GM12878 (cell line): ENCODE measurements at regions not wholly inside any gene's neighbourhood (a gene's known extent, or its start where the extent isn't known, plus 50 kb on each side); places are given as distances from the start of the nearest gene placed in this dataset.

Experiments
- ATAC-seq: fragments of 200-7000 bp; cut with Tn5 transposase; 3 replicates; pipeline ENCODE4 v1.9.1; 2020; ENCODE audit warnings: mild to moderate bottlenecking, moderate library complexity
- BruUV-seq: library from RNA; stranded (reverse); fragments of 400-500 nt; replicated peaks from 2 replicates; lab custom pipeline; 2021; lab: Mats Ljungman, UMichigan
- CTCF ChIA-PET: fragments of 300-600 bp; sonication (Branson Sonifier 250); formaldehyde crosslinking; extraction: SDS; loops from one replicate; lab custom pipeline; 2021; ENCODE audit warnings: inconsistent platforms; lab: Yijun Ruan, JAX
- POLR2A ChIA-PET: fragments of 350-600 bp; formaldehyde crosslinking; extraction: SDS; loops from one replicate; lab custom pipeline; 2021; ENCODE audit warnings: inconsistent platforms; lab: Charles Lee
- RAD21 ChIA-PET: fragments of 300-600 bp; sonication (Branson Sonifier 250); formaldehyde crosslinking; loops from one replicate; lab custom pipeline; 2023; ENCODE audit warnings: antibody characterized with exemption; ENCODE audit not compliant: unreplicated experiment; lab: Charles Lee
- SMC1A ChIA-PET: fragments of 300-600 bp; sonication (Branson Sonifier 250); formaldehyde crosslinking; loops from one replicate; lab custom pipeline; 2023; ENCODE audit not compliant: unreplicated experiment, uncharacterized antibody; lab: Charles Lee
- DNase-seq: peaks from one replicate; pipeline ENCODE4 v3.0.0-alpha.2; 2011; ENCODE audit warnings: low read depth, low spot score
- FAIRE-seq: peaks from 3 replicates; lab custom pipeline; 2011; peaks lifted over from hg19 to GRCh38; lab: Jason Lieb, UNC
- H2AFZ ChIP-seq: 2 replicates; pipeline ENCODE4 v1.6.0; 2011; ENCODE audit warnings: low read depth, low read length, control low read depth; ENCODE audit not compliant: control insufficient read depth
- H3K27ac ChIP-seq: 2 replicates; pipeline ENCODE4 v1.5.1; 2011; ENCODE audit warnings: control low read depth; ENCODE audit not compliant: control insufficient read depth, insufficient read depth
- H3K27me3 ChIP-seq, 2 experiments: replicated peaks in 1 of 2; 2 replicates each; pipeline versions ENCODE4 v1.6.0 to v1.6.1; 2011; ENCODE audit warnings: low read length in 1 of 2; ENCODE audit not compliant: control insufficient read depth in 2 of 2, insufficient read depth in 2 of 2
- H3K36me3 ChIP-seq, 2 experiments: 2 replicates each; pipeline ENCODE4 v1.5.1; 2011; ENCODE audit warnings: low read length in 1 of 2; ENCODE audit not compliant: control insufficient read depth in 2 of 2, insufficient read depth in 2 of 2
- H3K4me1 ChIP-seq: 2 replicates; pipeline ENCODE4 v1.6.1; 2011; ENCODE audit warnings: mild to moderate bottlenecking, low read length, moderate library complexity, mixed read lengths; ENCODE audit not compliant: control insufficient read depth, insufficient read depth
- H3K4me2 ChIP-seq: 2 replicates; pipeline ENCODE4 v1.6.0; 2011; ENCODE audit warnings: control low read depth; ENCODE audit not compliant: control insufficient read depth, insufficient read depth
- H3K4me3 ChIP-seq: fragments of 200-600 bp; sonication (generic); 2 replicates; pipeline ENCODE4 v1.5.1; 2016
- H3K79me2 ChIP-seq: 2 replicates; pipeline ENCODE4 v1.6.0; 2011; ENCODE audit warnings: low read length; ENCODE audit not compliant: control insufficient read depth, insufficient read depth
- H3K9ac ChIP-seq: 2 replicates; pipeline ENCODE4 v1.8.0; 2011; ENCODE audit warnings: low read length, control low read depth, mixed read lengths; ENCODE audit not compliant: control insufficient read depth, insufficient read depth
- H3K9me3 ChIP-seq: replicated peaks from 3 replicates; pipeline ENCODE4 v1.5.1; 2011; ENCODE audit warnings: mild to moderate bottlenecking, low read length; ENCODE audit not compliant: control insufficient read depth, insufficient read depth
- H4K20me1 ChIP-seq: 2 replicates; pipeline ENCODE4 v1.6.0; 2011; ENCODE audit not compliant: control insufficient read depth, insufficient read depth
- BCL11A ChIP-seq: IDR thresholded peaks from 2 replicates; pipeline ENCODE4 v1.6.1; 2011; ENCODE audit warnings: low read depth, low read length
- CUX1 ChIP-seq: IDR thresholded peaks from 2 replicates; pipeline ENCODE4 v1.6.1; 2012; ENCODE audit warnings: improper control_type of control experiment, low read depth, low read length; ENCODE audit not compliant: insufficient replicate concordance
- DPF2 ChIP-seq: fragments of 450-650 bp; IDR thresholded peaks from 2 replicates; pipeline ENCODE4 v1.6.1; 2017; ENCODE audit warnings: mild to moderate bottlenecking
- ELK1 ChIP-seq: IDR thresholded peaks from 2 replicates; pipeline ENCODE4 v1.6.1; 2012; ENCODE audit warnings: low read depth, low read length, improper control_type of control experiment
- KLF5 ChIP-seq: fragments of 450-650 bp; IDR thresholded peaks from 2 replicates; pipeline ENCODE4 v1.6.1; 2014; ENCODE audit warnings: mild to moderate bottlenecking; ENCODE audit not compliant: partially characterized antibody
- MTA2 ChIP-seq: fragments of 450-650 bp; IDR thresholded peaks from 2 replicates; pipeline ENCODE4 v1.6.1; 2016; ENCODE audit warnings: low read depth, mild to moderate bottlenecking, moderate library complexity
- NFIC ChIP-seq: IDR thresholded peaks from 2 replicates; pipeline ENCODE4 v1.6.1; 2012; ENCODE audit warnings: low read depth, mild to moderate bottlenecking, inconsistent platforms, low read length, moderate library complexity
- POLR2AphosphoS2 ChIP-seq: IDR thresholded peaks from 2 replicates; pipeline ENCODE4 v1.6.1; 2011; ENCODE audit warnings: low read depth, mild to moderate bottlenecking, low read length, improper control_type of control experiment, moderate library complexity
- SUPT20H ChIP-seq: IDR thresholded peaks from 2 replicates; pipeline ENCODE4 v1.6.1; 2011; ENCODE audit warnings: low read depth, mild to moderate bottlenecking, low read length, moderate library complexity, borderline replicate concordance; ENCODE audit not compliant: control insufficient read depth
- TCF12 ChIP-seq: IDR thresholded peaks from 2 replicates; pipeline ENCODE4 v1.6.1; 2011; ENCODE audit warnings: low read depth, mild to moderate bottlenecking, low read length
- ZNF24 ChIP-seq: fragments of 450-650 bp; IDR thresholded peaks from 2 replicates; pipeline ENCODE4 v1.6.1; 2017; ENCODE audit warnings: antibody characterized with exemption, mild to moderate bottlenecking
- ZNF384 ChIP-seq: IDR thresholded peaks from 2 replicates; pipeline ENCODE4 v1.6.1; 2012; ENCODE audit warnings: low read depth, mild to moderate bottlenecking, low read length, improper control_type of control experiment, borderline replicate concordance
- ZNF592 ChIP-seq: fragments of 450-650 bp; IDR thresholded peaks from 2 replicates; pipeline ENCODE4 v1.6.1; 2017; ENCODE audit warnings: mild to moderate bottlenecking, moderate library complexity
- WGBS: methylation state at CpG from one replicate; pipeline ENCODE4 v1.1.6; 2016; ENCODE audit warnings: low lambda C conversion rate; ENCODE audit not compliant: insufficient replicate concordance, insufficient coverage; ENCODE audit errors: missing lambda C conversion rate; 5-methylcytosine and 5-hydroxymethylcytosine counted together
- in situ Hi-C: fragments of 300-500 bp; cut with MboI; formaldehyde crosslinking; loops from 9 replicates; pipeline ENCODE4 v1.14.3; 2018; ENCODE audit warnings: mixed read lengths
- intact Hi-C: fragments of 100-400 bp; cut with micrococcal nuclease; formaldehyde crosslinking; loops from one replicate; pipeline ENCODE4 v1.14.2; 2022; ENCODE audit not compliant: unreplicated experiment

GRCh38 chr19:32177686-32178085 is 167.7 kb upstream of the ZNF507 start (continued):
- no peak for TF ChIP-seq CUX1

GRCh38 chr19:32178401-32178800 is 167.0 kb upstream of the ZNF507 start:
- ChIA-PET CTCF (no interaction called here), POLR2A (no interaction called here), SMC1A (no interaction called here), RAD21 (no interaction called here)
- H3K4me2 ChIP-seq = no peak overlapping the region
- H2AFZ ChIP-seq = no peak overlapping the region
- BruUV-seq = no TSS peak
- H3K4me3 ChIP-seq = no peak overlapping the region
- no peaks in the 10 kb centered on the region for H3K36me3 ChIP-seq
- no peaks in the 10 kb centered on the region; the same call in 2 of the 3 replicates for H3K9me3 ChIP-seq
- H3K9ac ChIP-seq = no peak overlapping the region
- ATAC-seq = no peak
- H3K27me3 ChIP-seq = no peaks in the 10 kb centered on the region
- no peak overlapping the region for H3K27ac ChIP-seq
- no peaks in the 10 kb centered on the region for H4K20me1 ChIP-seq
- no peak for FAIRE-seq
- no peaks in the 10 kb centered on the region for H3K79me2 ChIP-seq
- in situ Hi-C loops = no loop called here
- no peak for DNase-seq
- 19% methylated on average over 5 of the region's 5 CpGs for WGBS
- H3K4me1 ChIP-seq = no peaks in the 10 kb centered on the region
- intact Hi-C loops = no loop called here
- no peak for TF ChIP-seq BCL11A
- TF ChIP-seq DPF2 = no peak
- TF ChIP-seq ELK1 = no peak
- no peak for TF ChIP-seq KLF5
- no peak for TF ChIP-seq POLR2AphosphoS2
- no peak for TF ChIP-seq SUPT20H
- no peak for TF ChIP-seq ZNF24
- no peak for TF ChIP-seq MTA2
- TF ChIP-seq ZNF592 = no peak
- no peak for TF ChIP-seq ZNF384
- no peak for TF ChIP-seq TCF12
- TF ChIP-seq NFIC = no peak
